ENCODE measurements at regions not wholly inside any gene's neighbourhood (a gene's known extent, or its start where the extent isn't known, plus 50 kb on each side); places are given as distances from the start of the nearest gene placed in this dataset.

DNA sequence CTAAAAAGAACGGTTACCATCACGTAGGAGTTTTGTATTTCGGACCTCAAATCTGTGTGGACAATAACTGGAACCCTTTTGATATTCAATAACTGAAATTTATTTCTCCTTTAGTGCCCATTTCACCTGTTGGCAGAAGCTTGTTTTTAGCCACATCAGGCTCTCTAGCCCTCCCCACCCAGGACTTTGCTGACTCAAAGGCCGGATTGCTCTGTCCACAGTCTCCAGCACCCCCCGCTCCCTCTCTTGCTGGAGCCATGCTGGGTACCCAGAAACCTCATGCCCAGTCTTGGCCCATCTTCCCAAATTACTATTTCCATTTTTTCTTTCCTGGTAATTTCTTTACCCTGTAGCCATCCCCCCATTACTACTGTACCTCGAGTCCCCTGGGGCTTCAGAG is 55.8 kb upstream of the DUSP22 start:
- H2BK120ac ChIP-seq (ENCODE audit: low read depth, low read length) = no peak overlapping the region
- H3K4me2 ChIP-seq (ENCODE audit: insufficient read depth, low read length, poor library complexity, severe bottlenecking) = no peak overlapping the region
- no peak overlapping the region for H4K8ac ChIP-seq (ENCODE audit: low read depth, low read length)
- DNase-seq (ENCODE audit: low spot score) = no peak
- H4K91ac ChIP-seq (ENCODE audit: low read depth, low read length, poor library complexity) = no peak overlapping the region
- H2BK5ac ChIP-seq (ENCODE audit: low read length) = no peak overlapping the region
- H3K27me3 ChIP-seq (ENCODE audit: control insufficient read depth in 3 of 3, insufficient read depth in 3 of 3, low read depth in 1 of 3, low read length in 3 of 3) = no peaks in the 10 kb centered on the region
- no peak overlapping the region for H3K14ac ChIP-seq (ENCODE audit: low read length)
- H2BK15ac ChIP-seq (ENCODE audit: low read length) = peak overlapping the region; percentile 21
- peak overlapping the region; percentile 76 for H2AFZ ChIP-seq (ENCODE audit: low read length)
- H3K27ac ChIP-seq (replicated peaks; ENCODE audit: low read length) = peak overlapping the region; percentile 6
- no peak overlapping the region for H2BK12ac ChIP-seq (ENCODE audit: low read length)
- no CpG with 5 or more reads among the region's 6 CpGs for WGBS, 2 donors (ENCODE audit: extremely low coverage in 2 of 2, insufficient read length in 2 of 2, insufficient replicate concordance in 1 of 2)
- no peak overlapping the region for H3K4ac ChIP-seq (ENCODE audit: low read length)
- no peak overlapping the region for H3K23ac ChIP-seq (ENCODE audit: low read depth, low read length, poor library complexity)
- H3K36me3 ChIP-seq (replicated peaks in 1 of 2; ENCODE audit: control insufficient read depth in 2 of 2, insufficient read depth in 2 of 2, low read length in 2 of 2) = no peaks in the 10 kb centered on the region
- no peaks in the 10 kb centered on the region for H3K79me1 ChIP-seq (ENCODE audit: low read depth, low read length)
- no peak overlapping the region for H3K9ac ChIP-seq (ENCODE audit: low read depth, low read length, poor library complexity)
- H3K4me3 ChIP-seq (ENCODE audit: low read length in 2 of 2) = no peak overlapping the region
- H2AK5ac ChIP-seq (ENCODE audit: low read depth, low read length) = no peak overlapping the region
- peak overlapping the region; percentile 75 for H3K18ac ChIP-seq (ENCODE audit: low read length)
- peaks cover 4 to 11% of the 10 kb centered on the region in 2 donors for H3K4me1 ChIP-seq (ENCODE audit: control insufficient read depth in 2 of 2, insufficient read depth in 1 of 2, low read depth in 1 of 2, low read length in 2 of 2)
- H3K9me3 ChIP-seq (replicated peaks in 1 of 2; ENCODE audit: control insufficient read depth in 2 of 2, insufficient read depth in 1 of 2, low read depth in 1 of 2, low read length in 2 of 2) = peaks cover 0 to 2% of the 10 kb centered on the region in 2 donors

DNA sequence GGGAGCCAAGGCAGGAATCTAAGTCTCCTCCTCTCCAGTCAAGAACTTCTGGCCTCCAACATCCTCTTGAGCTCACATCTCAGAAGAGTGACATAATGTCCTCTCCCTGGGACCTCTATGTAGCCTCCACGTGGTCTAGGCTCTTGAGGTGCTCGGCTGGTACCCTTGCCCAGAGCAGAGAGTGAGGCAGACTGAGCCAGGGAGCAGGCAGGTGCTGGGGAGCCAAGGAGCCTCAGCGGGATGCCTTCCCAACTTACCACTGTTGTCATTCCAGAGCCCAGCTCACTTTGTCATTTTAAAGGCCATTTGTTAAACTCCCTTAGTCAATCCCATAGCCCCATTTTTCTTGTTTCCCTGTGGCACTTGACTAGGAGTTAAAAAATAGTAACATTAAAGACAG is 52.1 kb upstream of the DUSP22 start:
- H2AFZ ChIP-seq (ENCODE audit: low read length) = no peak overlapping the region
- H4K8ac ChIP-seq (ENCODE audit: low read depth, low read length) = no peak overlapping the region
- no peak overlapping the region for H3K9ac ChIP-seq (ENCODE audit: low read depth, low read length, poor library complexity)
- peak overlapping the region; percentile 20 for H3K18ac ChIP-seq (ENCODE audit: low read length)
- no peaks in the 10 kb centered on the region for H3K36me3 ChIP-seq (replicated peaks in 1 of 2; ENCODE audit: control insufficient read depth in 2 of 2, insufficient read depth in 2 of 2, low read length in 2 of 2)
- H2BK12ac ChIP-seq (ENCODE audit: low read length) = no peak overlapping the region
- H3K23ac ChIP-seq (ENCODE audit: low read depth, low read length, poor library complexity) = no peak overlapping the region
- no peak for DNase-seq (ENCODE audit: low spot score)
- no peaks in the 10 kb centered on the region for H3K9me3 ChIP-seq (replicated peaks in 1 of 2; ENCODE audit: control insufficient read depth in 2 of 2, insufficient read depth in 1 of 2, low read depth in 1 of 2, low read length in 2 of 2)
- H2AK5ac ChIP-seq (ENCODE audit: low read depth, low read length) = no peak overlapping the region
- no peak overlapping the region for H3K14ac ChIP-seq (ENCODE audit: low read length)
- H4K91ac ChIP-seq (ENCODE audit: low read depth, low read length, poor library complexity) = no peak overlapping the region
- H2BK120ac ChIP-seq (ENCODE audit: low read depth, low read length) = no peak overlapping the region
- H3K4me1 ChIP-seq (ENCODE audit: control insufficient read depth in 2 of 2, insufficient read depth in 1 of 2, low read depth in 1 of 2, low read length in 2 of 2) = peaks cover 4 to 11% of the 10 kb centered on the region in 2 donors
- no CpG with 5 or more reads among the region's 3 CpGs for WGBS, 2 donors (ENCODE audit: extremely low coverage in 2 of 2, insufficient read length in 2 of 2, insufficient replicate concordance in 1 of 2)
- no peaks in the 10 kb centered on the region for H3K27me3 ChIP-seq (ENCODE audit: control insufficient read depth in 3 of 3, insufficient read depth in 3 of 3, low read depth in 1 of 3, low read length in 3 of 3)
- H3K27ac ChIP-seq (replicated peaks; ENCODE audit: low read length) = no peak overlapping the region
- H3K79me1 ChIP-seq (ENCODE audit: low read depth, low read length) = no peaks in the 10 kb centered on the region
- no peak overlapping the region for H2BK15ac ChIP-seq (ENCODE audit: low read length)
- no peak overlapping the region for H3K4me3 ChIP-seq (ENCODE audit: low read length in 2 of 2)
- H3K4me2 ChIP-seq (ENCODE audit: insufficient read depth, low read length, poor library complexity, severe bottlenecking) = no peak overlapping the region
- H3K4ac ChIP-seq (ENCODE audit: low read length) = no peak overlapping the region
- H2BK5ac ChIP-seq (ENCODE audit: low read length) = no peak overlapping the region

DNA sequence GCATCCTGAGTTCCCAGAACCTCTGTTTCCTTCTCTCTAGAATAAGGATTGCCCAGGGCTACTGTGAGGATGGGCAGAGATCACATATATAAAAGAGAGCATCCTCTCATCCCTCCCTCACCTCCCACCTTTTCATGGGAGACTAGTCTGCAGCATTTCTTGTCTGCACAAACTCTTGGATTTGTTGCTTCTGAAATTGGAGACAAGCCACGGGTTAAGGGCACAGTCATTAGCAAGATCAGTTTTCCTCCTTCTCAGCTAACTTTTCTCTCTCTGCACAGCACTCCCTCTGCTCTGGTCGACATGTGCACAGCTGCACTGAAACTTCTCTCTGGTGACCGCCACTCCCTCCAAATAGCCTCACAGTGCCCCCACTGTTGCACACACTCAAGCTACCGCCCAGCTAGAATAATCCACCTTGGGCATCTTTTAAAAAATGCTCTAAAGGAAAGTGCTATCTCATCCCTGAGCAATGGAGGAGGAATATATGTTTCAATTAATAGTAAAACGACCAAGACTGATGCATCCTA is 50.9 kb upstream of the DUSP22 start:
- Histone ChIP-seq H3K14ac (ENCODE audit: low read length) (no peak overlapping the region), H3K36me3 (replicated peaks in 1 of 2; ENCODE audit: control insufficient read depth in 2 of 2, insufficient read depth in 2 of 2, low read length in 2 of 2) (no peaks in the 10 kb centered on the region), H2BK15ac (ENCODE audit: low read length) (no peak overlapping the region), H3K4me3 (ENCODE audit: low read length in 2 of 2) (no peak overlapping the region), H3K9ac (ENCODE audit: low read depth, low read length, poor library complexity) (no peak overlapping the region), H3K4me1 (ENCODE audit: control insufficient read depth in 2 of 2, insufficient read depth in 1 of 2, low read depth in 1 of 2, low read length in 2 of 2) (peaks cover 0 to 7% of the 10 kb centered on the region in 2 donors), H3K18ac (ENCODE audit: low read length) (no peak overlapping the region), H3K4ac (ENCODE audit: low read length) (no peak overlapping the region), H3K4me2 (ENCODE audit: insufficient read depth, low read length, poor library complexity, severe bottlenecking) (no peak overlapping the region), H3K27me3 (ENCODE audit: control insufficient read depth in 3 of 3, insufficient read depth in 3 of 3, low read depth in 1 of 3, low read length in 3 of 3) (peaks cover 0 to 3% (median 0%) of the 10 kb centered on the region in 3 experiments), H2AFZ (ENCODE audit: low read length) (no peak overlapping the region), H3K9me3 (replicated peaks in 1 of 2; ENCODE audit: control insufficient read depth in 2 of 2, insufficient read depth in 1 of 2, low read depth in 1 of 2, low read length in 2 of 2) (no peaks in the 10 kb centered on the region), H3K79me1 (ENCODE audit: low read depth, low read length) (no peaks in the 10 kb centered on the region), H3K27ac (replicated peaks; ENCODE audit: low read length) (no peak overlapping the region), H4K8ac (ENCODE audit: low read depth, low read length) (no peak overlapping the region), H2BK5ac (ENCODE audit: low read length) (no peak overlapping the region), H2BK120ac (ENCODE audit: low read depth, low read length) (no peak overlapping the region), H4K91ac (ENCODE audit: low read depth, low read length, poor library complexity) (no peak overlapping the region), H3K23ac (ENCODE audit: low read depth, low read length, poor library complexity) (peak overlapping the region; percentile 53), H2BK12ac (ENCODE audit: low read length) (no peak overlapping the region), H2AK5ac (ENCODE audit: low read depth, low read length) (no peak overlapping the region)
- DNase-seq (ENCODE audit: low spot score) = no peak
- no CpG with 5 or more reads among the region's 5 CpGs for WGBS, 2 donors (ENCODE audit: extremely low coverage in 2 of 2, insufficient read length in 2 of 2, insufficient replicate concordance in 1 of 2)
